ENCODE measurements at regions not wholly inside any gene's neighbourhood (a gene's known extent, or its start where the extent isn't known, plus 50 kb on each side); places are given as distances from the start of the nearest gene placed in this dataset.

DNA sequence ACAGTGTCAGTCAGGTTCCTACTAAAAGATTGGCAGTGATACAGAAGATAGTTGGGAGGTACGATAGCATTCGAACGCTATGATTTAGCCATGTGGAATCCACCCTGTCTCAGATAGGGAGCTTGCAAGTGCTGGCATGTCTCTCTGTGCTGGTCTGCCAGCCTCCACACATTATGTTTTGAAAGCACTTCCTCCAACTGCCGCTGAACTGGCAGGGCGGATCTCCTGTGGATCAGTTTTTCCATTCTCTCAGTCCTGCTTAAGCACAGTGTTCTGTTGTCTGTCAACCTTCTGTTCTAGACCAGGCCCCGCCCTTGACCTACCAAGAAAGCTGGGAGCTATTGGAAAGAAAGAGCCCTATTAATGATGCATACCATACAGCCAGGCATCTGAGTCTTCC, 65.5 kb upstream of the PALMD start:
- DNase-seq, result no peak

DNA sequence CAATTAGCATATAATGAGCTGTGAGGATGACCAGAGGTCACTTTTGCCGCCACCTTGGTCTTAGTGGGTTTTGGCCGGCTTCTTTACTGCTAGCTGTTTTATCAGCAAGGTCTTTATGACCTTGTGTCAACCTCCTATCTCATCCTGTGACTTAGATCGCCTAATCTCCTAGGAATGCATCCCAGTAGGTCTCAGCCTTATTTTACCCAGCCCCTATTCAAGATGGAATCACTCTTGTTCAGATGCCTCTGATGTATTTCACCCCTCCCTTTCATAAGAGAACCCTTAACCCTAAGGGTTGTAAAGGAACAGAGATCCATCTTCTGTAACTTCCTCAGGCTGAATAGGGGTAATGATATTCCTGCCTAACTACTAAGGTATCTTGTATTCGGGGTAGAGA, 58.9 kb upstream of the PALMD start:
- DNase-seq, result no peak

DNA sequence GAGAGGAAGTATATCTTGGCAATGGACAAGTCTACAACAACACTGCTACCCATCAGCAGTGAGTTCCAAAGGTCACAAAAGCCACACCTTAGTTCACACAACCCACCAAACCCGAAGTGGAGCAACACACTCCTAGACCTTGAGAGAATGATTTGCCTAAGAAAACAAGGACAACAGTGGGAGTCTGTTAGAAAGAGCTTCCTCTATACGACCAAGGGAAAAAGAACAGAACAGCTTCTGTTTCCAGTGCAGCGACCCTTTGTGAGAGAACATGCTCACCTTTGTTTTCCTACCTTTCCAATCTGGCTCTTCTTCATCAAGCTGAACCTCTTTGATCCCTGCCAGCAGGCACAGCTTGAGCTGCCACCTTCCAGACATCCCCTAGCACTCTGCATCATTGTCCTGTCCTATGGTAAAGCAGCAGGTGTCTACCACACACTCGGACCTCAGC, 56.7 kb upstream of the PALMD start:
- no peak for DNase-seq

GRCh38 chr1:99590578-99591209, 55.2 kb upstream of the PALMD start:
- DNase-seq, result no peak

GRCh38 chr1:99591886-99592285, 54.0 kb upstream of the PALMD start:
- DNase-seq, result no peak

GRCh38 chr1:99594205-99594604, 51.7 kb upstream of the PALMD start:
- no peak for DNase-seq

- no peak for DNase-seq
These were observed 50.9 kb upstream of the PALMD start for GRCh38 chr1:99595041-99595440.

- no peak for DNase-seq
These were observed 50.5 kb upstream of the PALMD start for GRCh38 chr1:99595441-99595840.
